GM12878 (cell line): ENCODE measurements at regions not wholly inside any gene's neighbourhood (a gene's known extent, or its start where the extent isn't known, plus 50 kb on each side); places are given as distances from the start of the nearest gene placed in this dataset.

Experiments used
- ATAC-seq: fragments of 200-7000 bp; cut with Tn5 transposase; 3 replicates; pipeline ENCODE4 v1.9.1; 2020; ENCODE audit warnings: mild to moderate bottlenecking, moderate library complexity
- BruUV-seq: library from RNA; stranded (reverse); fragments of 400-500 nt; replicated peaks from 2 replicates; lab custom pipeline; 2021; lab: Mats Ljungman, UMichigan
- CTCF ChIA-PET: fragments of 300-600 bp; sonication (Branson Sonifier 250); formaldehyde crosslinking; extraction: SDS; loops from one replicate; lab custom pipeline; 2021; ENCODE audit warnings: inconsistent platforms; lab: Yijun Ruan, JAX
- POLR2A ChIA-PET: fragments of 350-600 bp; formaldehyde crosslinking; extraction: SDS; loops from one replicate; lab custom pipeline; 2021; ENCODE audit warnings: inconsistent platforms; lab: Charles Lee
- RAD21 ChIA-PET: fragments of 300-600 bp; sonication (Branson Sonifier 250); formaldehyde crosslinking; loops from one replicate; lab custom pipeline; 2023; ENCODE audit warnings: antibody characterized with exemption; ENCODE audit not compliant: unreplicated experiment; lab: Charles Lee
- SMC1A ChIA-PET: fragments of 300-600 bp; sonication (Branson Sonifier 250); formaldehyde crosslinking; loops from one replicate; lab custom pipeline; 2023; ENCODE audit not compliant: unreplicated experiment, uncharacterized antibody; lab: Charles Lee
- DNase-seq: peaks from one replicate; pipeline ENCODE4 v3.0.0-alpha.2; 2011; ENCODE audit warnings: low read depth, low spot score
- FAIRE-seq: peaks from 3 replicates; lab custom pipeline; 2011; peaks lifted over from hg19 to GRCh38; lab: Jason Lieb, UNC
- H2AFZ ChIP-seq: 2 replicates; pipeline ENCODE4 v1.6.0; 2011; ENCODE audit warnings: low read depth, low read length, control low read depth; ENCODE audit not compliant: control insufficient read depth
- H3K27ac ChIP-seq: 2 replicates; pipeline ENCODE4 v1.5.1; 2011; ENCODE audit warnings: control low read depth; ENCODE audit not compliant: control insufficient read depth, insufficient read depth
- H3K27me3 ChIP-seq, 2 experiments: replicated peaks in 1 of 2; 2 replicates each; pipeline versions ENCODE4 v1.6.0 to v1.6.1; 2011; ENCODE audit warnings: low read length in 1 of 2; ENCODE audit not compliant: control insufficient read depth in 2 of 2, insufficient read depth in 2 of 2
- H3K36me3 ChIP-seq, 2 experiments: 2 replicates each; pipeline ENCODE4 v1.5.1; 2011; ENCODE audit warnings: low read length in 1 of 2; ENCODE audit not compliant: control insufficient read depth in 2 of 2, insufficient read depth in 2 of 2
- H3K4me1 ChIP-seq: 2 replicates; pipeline ENCODE4 v1.6.1; 2011; ENCODE audit warnings: mild to moderate bottlenecking, low read length, moderate library complexity, mixed read lengths; ENCODE audit not compliant: control insufficient read depth, insufficient read depth
- H3K4me2 ChIP-seq: 2 replicates; pipeline ENCODE4 v1.6.0; 2011; ENCODE audit warnings: control low read depth; ENCODE audit not compliant: control insufficient read depth, insufficient read depth
- H3K4me3 ChIP-seq: fragments of 200-600 bp; sonication (generic); 2 replicates; pipeline ENCODE4 v1.5.1; 2016
- H3K79me2 ChIP-seq: 2 replicates; pipeline ENCODE4 v1.6.0; 2011; ENCODE audit warnings: low read length; ENCODE audit not compliant: control insufficient read depth, insufficient read depth
- H3K9ac ChIP-seq: 2 replicates; pipeline ENCODE4 v1.8.0; 2011; ENCODE audit warnings: low read length, control low read depth, mixed read lengths; ENCODE audit not compliant: control insufficient read depth, insufficient read depth
- H3K9me3 ChIP-seq: replicated peaks from 3 replicates; pipeline ENCODE4 v1.5.1; 2011; ENCODE audit warnings: mild to moderate bottlenecking, low read length; ENCODE audit not compliant: control insufficient read depth, insufficient read depth
- H4K20me1 ChIP-seq: 2 replicates; pipeline ENCODE4 v1.6.0; 2011; ENCODE audit not compliant: control insufficient read depth, insufficient read depth
- ATF7 ChIP-seq: fragments of 450-650 bp; IDR thresholded peaks from 2 replicates; pipeline ENCODE4 v1.6.1; 2016; ENCODE audit warnings: low read depth, mild to moderate bottlenecking
- BCL11A ChIP-seq: IDR thresholded peaks from 2 replicates; pipeline ENCODE4 v1.6.1; 2011; ENCODE audit warnings: low read depth, low read length
- CHD4 ChIP-seq: fragments of 200-600 bp; sonication (generic); IDR thresholded peaks from 2 replicates; pipeline ENCODE4 v1.6.1; 2016; ENCODE audit warnings: mild to moderate bottlenecking
- CREB1 ChIP-seq: IDR thresholded peaks from 2 replicates; pipeline ENCODE4 v1.6.1; 2012; ENCODE audit warnings: low read depth, mild to moderate bottlenecking, inconsistent platforms
- HDAC2 ChIP-seq: fragments of 200-600 bp; sonication (generic); IDR thresholded peaks from 2 replicates; pipeline ENCODE4 v1.6.1; 2017
- KAT2A ChIP-seq: conservative IDR thresholded peaks from 2 replicates; pipeline ENCODE4 v1.6.1; 2011; ENCODE audit warnings: low read depth, low read length; ENCODE audit not compliant: control insufficient read depth
- MAX ChIP-seq: IDR thresholded peaks from 2 replicates; pipeline ENCODE4 v1.6.1; 2012; ENCODE audit warnings: low read depth, low read length, improper control_type of control experiment
- MYC ChIP-seq: IDR thresholded peaks from 2 replicates; pipeline ENCODE4 v1.6.1; 2011; ENCODE audit warnings: mild to moderate bottlenecking, low read length, moderate library complexity, inconsistent platforms; ENCODE audit not compliant: insufficient read depth, insufficient replicate concordance, insufficient read length, severe bottlenecking
- RAD21 ChIP-seq: IDR thresholded peaks from 2 replicates; pipeline ENCODE4 v1.6.1; 2011; ENCODE audit warnings: mild to moderate bottlenecking, low read depth, low read length, moderate library complexity; ENCODE audit not compliant: insufficient read depth
- RBBP5 ChIP-seq: fragments of 200-600 bp; sonication (generic); conservative IDR thresholded peaks from 2 replicates; pipeline ENCODE4 v1.6.1; 2016
- SMAD1 ChIP-seq: fragments of 450-650 bp; IDR thresholded peaks from 2 replicates; pipeline ENCODE4 v1.6.1; 2018; ENCODE audit warnings: mild to moderate bottlenecking, low read depth; ENCODE audit not compliant: partially characterized antibody
- SMC3 ChIP-seq: IDR thresholded peaks from 2 replicates; pipeline ENCODE4 v1.6.1; 2011; ENCODE audit warnings: low read length, improper control_type of control experiment, borderline replicate concordance
- TCF12 ChIP-seq: IDR thresholded peaks from 2 replicates; pipeline ENCODE4 v1.6.1; 2011; ENCODE audit warnings: low read depth, mild to moderate bottlenecking, low read length
- ZBTB11 ChIP-seq: fragments of 450-650 bp; formaldehyde crosslinking; IDR thresholded peaks from 2 replicates; pipeline ENCODE4 v1.5.0; 2022; ENCODE audit warnings: mild to moderate bottlenecking, missing genetic modification characterization
- WGBS: methylation state at CpG from one replicate; pipeline ENCODE4 v1.1.6; 2016; ENCODE audit warnings: low lambda C conversion rate; ENCODE audit not compliant: insufficient replicate concordance, insufficient coverage; ENCODE audit errors: missing lambda C conversion rate; 5-methylcytosine and 5-hydroxymethylcytosine counted together
- in situ Hi-C: fragments of 300-500 bp; cut with MboI; formaldehyde crosslinking; loops from 9 replicates; pipeline ENCODE4 v1.14.3; 2018; ENCODE audit warnings: mixed read lengths
- intact Hi-C: fragments of 100-400 bp; cut with micrococcal nuclease; formaldehyde crosslinking; loops from one replicate; pipeline ENCODE4 v1.14.2; 2022; ENCODE audit not compliant: unreplicated experiment

- Histone ChIP-seq H3K4me1 (no peaks in the 10 kb centered on the region), H3K4me2 (no peak overlapping the region), H3K9me3 (no peaks in the 10 kb centered on the region), H3K27me3 (no peaks in the 10 kb centered on the region), H3K79me2 (no peaks in the 10 kb centered on the region), H3K27ac (no peak overlapping the region), H3K36me3 (no peaks in the 10 kb centered on the region), H3K9ac (no peak overlapping the region), H3K4me3 (no peak overlapping the region), H4K20me1 (no peaks in the 10 kb centered on the region), H2AFZ (no peak overlapping the region)
- TF ChIP-seq SMAD1 (no peak), ATF7 (no peak), MYC (no peak), RBBP5 (no peak), RAD21 (no peak), BCL11A (no peak), KAT2A (no peak)
- no peak for DNase-seq
- SMC1A ChIA-PET, result no interaction called here
- CTCF ChIA-PET, result no interaction called here
- no TSS peak for BruUV-seq
- intact Hi-C loops, result no loop called here
- in situ Hi-C loops, result no loop called here
- POLR2A ChIA-PET, result no interaction called here
- FAIRE-seq, result no peak
- ATAC-seq, result no peak
- RAD21 ChIA-PET, result no interaction called here
Measured at GRCh38 chr16:16798504-16798903, 419.6 kb downstream of the NPIPA7 start.

- FAIRE-seq, result no peak
- Histone ChIP-seq H3K9me3 (no peaks in the 10 kb centered on the region), H3K4me1 (no peaks in the 10 kb centered on the region), H3K9ac (no peak overlapping the region), H2AFZ (no peak overlapping the region), H3K27ac (no peak overlapping the region), H4K20me1 (no peaks in the 10 kb centered on the region), H3K4me2 (no peak overlapping the region), H3K79me2 (no peaks in the 10 kb centered on the region), H3K4me3 (no peak overlapping the region), H3K27me3 (no peaks in the 10 kb centered on the region), H3K36me3 (no peaks in the 10 kb centered on the region)
- no peak for TF ChIP-seq ZBTB11 (CRISPR knock-in tag)
- no peak for TF ChIP-seq CREB1
- TF ChIP-seq TCF12, result no peak
- no peak for TF ChIP-seq SMC3
- no peak for TF ChIP-seq HDAC2
- no peak for TF ChIP-seq MAX
- no peak for TF ChIP-seq CHD4
- no peak for ATAC-seq
- RAD21 ChIA-PET, result no interaction called here
- intact Hi-C loops (no loop called here), in situ Hi-C loops (loop anchor here (25.0 kb wide), 1 partner anchor 219 kb away; no protein-coding TSS in a partner anchor)
- CTCF ChIA-PET, result no interaction called here
- no TSS peak for BruUV-seq
- no peak for DNase-seq
- WGBS, result 83% methylated on average over 4 of the region's 4 CpGs
- SMC1A ChIA-PET, result no interaction called here
- POLR2A ChIA-PET, result no interaction called here
Measured at GRCh38 chr16:16805809-16806208, 426.9 kb downstream of the NPIPA7 start.
